ENCODE measurements at regions not wholly inside any gene's neighbourhood (a gene's known extent, or its start where the extent isn't known, plus 50 kb on each side); places are given as distances from the start of the nearest gene placed in this dataset.

DNA sequence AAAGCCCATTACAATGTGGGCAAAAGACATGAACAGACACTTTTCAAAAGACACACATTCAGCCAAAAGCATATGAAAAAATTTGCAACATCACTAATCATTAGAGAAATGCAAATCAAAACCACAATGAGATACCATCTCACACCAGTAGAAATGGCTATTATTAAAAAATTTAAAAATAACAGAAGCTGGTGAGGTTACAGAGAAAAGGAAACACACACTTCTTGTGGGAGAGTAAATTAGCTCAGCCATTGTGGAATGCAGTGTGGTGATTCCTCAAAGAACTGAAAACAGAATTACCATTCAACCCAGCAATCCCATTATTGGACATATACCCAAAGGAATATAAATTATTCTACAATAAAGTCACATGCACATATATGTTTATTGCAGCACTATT lies 585.2 kb upstream of the TUSC1 start:
- Histone ChIP-seq H3K27me3 (replicated peaks; ENCODE audit: insufficient read depth) (no peaks in the 10 kb centered on the region), H3K27ac (peak overlapping the region; percentile 74; the same call in 1 of the 2 replicates), H3K4me1 (ENCODE audit: insufficient read depth) (peaks cover 68% of the 10 kb centered on the region), H3F3A (ENCODE audit: insufficient read depth) (peaks cover 70% of the 10 kb centered on the region), H4K20me1 (ENCODE audit: insufficient read depth) (no peaks in the 10 kb centered on the region), H3K36me3 (ENCODE audit: low read depth) (no peaks in the 10 kb centered on the region), H3K9ac (no peak overlapping the region), H3K79me2 (ENCODE audit: insufficient read depth) (no peaks in the 10 kb centered on the region), H3K9me3 (ENCODE audit: low read depth) (no peaks in the 10 kb centered on the region), H3K4me3 (no peak overlapping the region), H3K9me2 (ENCODE audit: insufficient read depth) (no peaks in the 10 kb centered on the region), H3K4me2 (ENCODE audit: unreplicated experiment) (no peak overlapping the region), H2AFZ (no peak overlapping the region)
- no peak for TF ChIP-seq EZH2 (IDR thresholded peaks at IDR 0.05; ENCODE audit: insufficient read depth, poor library complexity, severe bottlenecking)
- TF ChIP-seq EZH2phosphoT487 (IDR thresholded peaks at IDR 0.05; ENCODE audit: insufficient read depth, low read depth) = no peak
- in situ Hi-C loops (cut with MboI) = no loop called here
- no peak for DNase-seq

DNA sequence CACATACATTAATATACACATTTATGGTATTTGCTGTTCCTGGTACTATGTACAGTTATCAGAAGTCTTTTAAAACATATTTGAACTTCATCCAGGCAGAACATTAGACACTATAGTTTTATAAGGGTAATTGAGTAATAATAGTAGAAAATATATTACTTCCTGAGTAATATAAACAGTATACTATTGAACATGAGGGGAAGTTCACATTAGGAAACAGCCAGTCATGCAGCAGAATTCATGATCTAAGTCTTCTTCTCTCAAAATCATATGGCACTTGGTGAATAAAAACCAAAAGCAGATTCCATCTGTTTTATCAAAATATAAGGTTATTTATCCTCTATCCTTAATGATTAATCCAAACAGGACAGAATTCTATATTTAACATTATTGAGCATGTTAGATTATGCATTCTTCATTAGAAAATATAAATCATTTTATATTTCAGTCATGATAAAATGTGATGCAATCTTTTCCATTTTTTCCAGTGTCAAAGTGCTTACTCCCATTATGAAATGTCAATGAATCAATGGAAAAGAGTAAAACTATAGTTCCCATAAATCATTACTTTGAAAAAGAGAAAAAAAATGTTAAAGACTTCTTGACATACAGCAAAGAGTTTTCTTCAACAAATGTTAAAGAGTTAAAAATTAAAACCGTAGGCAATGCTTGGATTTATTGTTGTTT lies 584.3 kb upstream of the TUSC1 start:
- 43 to 63% methylated on average over 1 of the region's 1 CpG for WGBS, 2 experiments (ENCODE audit: low coverage in 1 of 2, low lambda C conversion rate in 2 of 2, missing lambda C conversion rate in 2 of 2)
- no peak overlapping the region for H3K4me3 ChIP-seq
- no peaks in the 10 kb centered on the region for H3K79me2 ChIP-seq (ENCODE audit: insufficient read depth)
- in situ Hi-C loops (cut with MboI) = no loop called here
- H3K36me3 ChIP-seq (ENCODE audit: low read depth) = no peaks in the 10 kb centered on the region
- no peaks in the 10 kb centered on the region for H3K9me2 ChIP-seq (ENCODE audit: insufficient read depth)
- H3K4me2 ChIP-seq (ENCODE audit: unreplicated experiment) = peak overlapping the region; percentile 50
- H3K9ac ChIP-seq = no peak overlapping the region
- H4K20me1 ChIP-seq (ENCODE audit: insufficient read depth) = no peaks in the 10 kb centered on the region
- no peaks in the 10 kb centered on the region for H3K9me3 ChIP-seq (ENCODE audit: low read depth)
- no peaks in the 10 kb centered on the region for H3K27me3 ChIP-seq (replicated peaks; ENCODE audit: insufficient read depth)
- DNase-seq = peak; percentile 19
- TF ChIP-seq EZH2 (IDR thresholded peaks at IDR 0.05; ENCODE audit: insufficient read depth, poor library complexity, severe bottlenecking) (no peak), EZH2phosphoT487 (IDR thresholded peaks at IDR 0.05; ENCODE audit: insufficient read depth, low read depth) (no peak)
- peaks cover 70% of the 10 kb centered on the region for H3F3A ChIP-seq (ENCODE audit: insufficient read depth)
- H3K4me1 ChIP-seq (ENCODE audit: insufficient read depth) = peaks cover 68% of the 10 kb centered on the region
- H3K27ac ChIP-seq = peak overlapping the region; percentile 74
- no peak overlapping the region for H2AFZ ChIP-seq

DNA sequence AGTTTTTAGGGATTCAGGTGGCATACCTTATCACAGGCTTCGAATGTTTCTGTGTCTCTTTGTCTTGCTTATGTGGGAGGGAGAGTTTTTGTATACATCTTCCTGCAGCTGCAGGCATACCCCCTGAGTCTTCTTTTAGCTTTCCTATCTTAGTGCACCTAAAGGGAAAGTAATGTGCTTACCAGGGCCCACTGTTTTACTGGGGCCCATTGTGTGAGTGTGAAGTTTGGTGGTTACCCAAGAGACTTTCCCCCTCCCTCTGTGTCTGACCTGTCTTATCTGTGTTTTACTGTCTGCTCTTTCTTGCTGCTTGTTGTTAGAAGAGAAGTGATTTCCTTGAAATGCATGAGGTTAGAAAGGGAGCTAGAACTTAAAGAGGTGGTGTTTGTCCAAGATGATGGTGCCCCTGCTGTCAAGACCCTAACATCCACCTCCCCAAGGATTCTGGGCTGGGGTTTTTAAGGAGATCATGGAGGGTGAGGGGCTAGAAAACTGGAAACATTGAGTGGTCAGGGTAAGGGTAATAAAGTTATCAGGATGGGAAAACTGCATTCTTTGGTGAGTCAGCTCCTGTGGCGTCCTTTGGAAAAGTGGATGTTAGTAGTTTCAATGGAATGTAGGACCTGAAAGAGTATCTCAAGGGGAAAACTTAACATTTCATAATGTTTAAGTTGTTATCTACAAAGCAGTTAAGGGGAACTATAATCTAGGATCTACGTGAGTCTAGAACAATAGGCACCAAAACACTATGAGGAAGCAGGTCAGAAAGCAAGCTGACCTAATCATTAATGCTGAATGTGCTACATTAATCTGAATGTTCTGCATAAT lies 583.5 kb upstream of the TUSC1 start:
- Histone ChIP-seq H3K9me2 (ENCODE audit: insufficient read depth) (no peaks in the 10 kb centered on the region), H3K36me3 (ENCODE audit: low read depth) (no peaks in the 10 kb centered on the region), H3K79me2 (ENCODE audit: insufficient read depth) (no peaks in the 10 kb centered on the region), H4K20me1 (ENCODE audit: insufficient read depth) (no peaks in the 10 kb centered on the region), H3K9ac (no peak overlapping the region), H3K9me3 (ENCODE audit: low read depth) (no peaks in the 10 kb centered on the region), H3K4me2 (ENCODE audit: unreplicated experiment) (peak overlapping the region; percentile 50), H3K4me1 (ENCODE audit: insufficient read depth) (peaks cover 67% of the 10 kb centered on the region), H3K27me3 (replicated peaks; ENCODE audit: insufficient read depth) (no peaks in the 10 kb centered on the region), H3K4me3 (peak overlapping the region; percentile 26; the same call in 1 of the 2 replicates), H3F3A (ENCODE audit: insufficient read depth) (peaks cover 70% of the 10 kb centered on the region), H2AFZ (no peak overlapping the region), H3K27ac (peak overlapping the region; percentile 74)
- peak; percentile 71 for DNase-seq
- WGBS, 2 experiments (ENCODE audit: low coverage in 1 of 2, low lambda C conversion rate in 2 of 2, missing lambda C conversion rate in 2 of 2) = 17 to 25% methylated on average over 3 of the region's 3 CpGs
- TF ChIP-seq EZH2phosphoT487 (IDR thresholded peaks at IDR 0.05; ENCODE audit: insufficient read depth, low read depth) (no peak), EZH2 (IDR thresholded peaks at IDR 0.05; ENCODE audit: insufficient read depth, poor library complexity, severe bottlenecking) (no peak)
- in situ Hi-C loops (cut with MboI) = no loop called here

GRCh38 chr9:26260238-26260637 lies 582.0 kb upstream of the TUSC1 start:
- Histone ChIP-seq H3K27me3 (replicated peaks; ENCODE audit: insufficient read depth) (no peaks in the 10 kb centered on the region), H3K9ac (no peak overlapping the region), H3K4me3 (no peak overlapping the region), H3K36me3 (ENCODE audit: low read depth) (no peaks in the 10 kb centered on the region), H3K9me3 (ENCODE audit: low read depth) (no peaks in the 10 kb centered on the region), H4K20me1 (ENCODE audit: insufficient read depth) (no peaks in the 10 kb centered on the region), H3K4me2 (ENCODE audit: unreplicated experiment) (peak overlapping the region; percentile 44), H2AFZ (no peak overlapping the region), H3K4me1 (ENCODE audit: insufficient read depth) (peaks cover 53% of the 10 kb centered on the region), H3K79me2 (ENCODE audit: insufficient read depth) (no peaks in the 10 kb centered on the region), H3K27ac (0 out of 2 replicates have a peak overlapping the region, but pooled peaks have one; percentile 5), H3K9me2 (ENCODE audit: insufficient read depth) (no peaks in the 10 kb centered on the region), H3F3A (ENCODE audit: insufficient read depth) (peaks cover 57% of the 10 kb centered on the region)
- no peak for TF ChIP-seq EZH2 (IDR thresholded peaks at IDR 0.05; ENCODE audit: insufficient read depth, poor library complexity, severe bottlenecking)
- TF ChIP-seq EZH2phosphoT487 (IDR thresholded peaks at IDR 0.05; ENCODE audit: insufficient read depth, low read depth) = no peak
- WGBS, 2 experiments (ENCODE audit: low coverage in 1 of 2, low lambda C conversion rate in 2 of 2, missing lambda C conversion rate in 2 of 2) = 23 to 27% methylated on average over 3 of the region's 3 CpGs
- peak; percentile 27 for DNase-seq
- in situ Hi-C loops (cut with MboI) = no loop called here
